ENCODE measurements at regions not wholly inside any gene's neighbourhood (a gene's known extent, or its start where the extent isn't known, plus 50 kb on each side); places are given as distances from the start of the nearest gene placed in this dataset.

GRCh38 chr6:9978480-9978879 is 436.4 kb downstream of the TFAP2A start:
- CTCF ChIA-PET: no interaction called here
- POLR2A ChIA-PET: no interaction called here
- in situ Hi-C loops (cut with HindIII; ENCODE audit: low pct_unique_long_range_greater_than_20kb, low sequenced_read_pairs): no loop called here
- no peaks in the 10 kb centered on the region for H3K9me3 ChIP-seq (ENCODE audit: control insufficient read depth, insufficient read depth, low read depth, low read length)
- no peak overlapping the region; the same call in 1 of the 2 replicates for H3K27ac ChIP-seq (ENCODE audit: low read length)
- intact Hi-C loops (cut with micrococcal nuclease; ENCODE audit: unreplicated experiment): no loop called here
- H3K27me3 ChIP-seq (ENCODE audit: control insufficient read depth, insufficient read depth, low read length): no peaks in the 10 kb centered on the region
- TF ChIP-seq, protein P1, sequence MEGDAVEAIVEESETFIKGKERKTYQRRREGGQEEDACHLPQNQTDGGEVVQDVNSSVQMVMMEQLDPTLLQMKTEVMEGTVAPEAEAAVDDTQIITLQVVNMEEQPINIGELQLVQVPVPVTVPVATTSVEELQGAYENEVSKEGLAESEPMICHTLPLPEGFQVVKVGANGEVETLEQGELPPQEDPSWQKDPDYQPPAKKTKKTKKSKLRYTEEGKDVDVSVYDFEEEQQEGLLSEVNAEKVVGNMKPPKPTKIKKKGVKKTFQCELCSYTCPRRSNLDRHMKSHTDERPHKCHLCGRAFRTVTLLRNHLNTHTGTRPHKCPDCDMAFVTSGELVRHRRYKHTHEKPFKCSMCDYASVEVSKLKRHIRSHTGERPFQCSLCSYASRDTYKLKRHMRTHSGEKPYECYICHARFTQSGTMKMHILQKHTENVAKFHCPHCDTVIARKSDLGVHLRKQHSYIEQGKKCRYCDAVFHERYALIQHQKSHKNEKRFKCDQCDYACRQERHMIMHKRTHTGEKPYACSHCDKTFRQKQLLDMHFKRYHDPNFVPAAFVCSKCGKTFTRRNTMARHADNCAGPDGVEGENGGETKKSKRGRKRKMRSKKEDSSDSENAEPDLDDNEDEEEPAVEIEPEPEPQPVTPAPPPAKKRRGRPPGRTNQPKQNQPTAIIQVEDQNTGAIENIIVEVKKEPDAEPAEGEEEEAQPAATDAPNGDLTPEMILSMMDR (IDR thresholded peaks at IDR 0.05): no peak
- no peak for TF ChIP-seq TCF7L2 (IDR thresholded peaks at IDR 0.05; ENCODE audit: low read depth, low read length)
- TF ChIP-seq REST (IDR thresholded peaks at IDR 0.05; ENCODE audit: insufficient read depth in 1 of 2, low read depth in 2 of 2, low read length in 1 of 2): no peak
- no peak for TF ChIP-seq SIN3A (IDR thresholded peaks at IDR 0.05; ENCODE audit: borderline replicate concordance, insufficient read depth, low read depth, low read length)
- no peak for TF ChIP-seq POLR2AphosphoS5 (IDR thresholded peaks at IDR 0.05; ENCODE audit: low read depth, low read length)
- ATAC-seq (no peak), DNase-seq (ENCODE audit: low read depth, low spot score) (no peak)
- no TSS peak for BruUV-seq (replicated peaks)
- no peak overlapping the region for H3K4me3 ChIP-seq (ENCODE audit: low read depth in 2 of 2, low read length in 2 of 2)
- no peaks in the 10 kb centered on the region for H3K36me3 ChIP-seq (ENCODE audit: control insufficient read depth, insufficient read depth, low read length)
- H3K4me1 ChIP-seq (ENCODE audit: control insufficient read depth, insufficient read depth, low read length): no peaks in the 10 kb centered on the region

DNA sequence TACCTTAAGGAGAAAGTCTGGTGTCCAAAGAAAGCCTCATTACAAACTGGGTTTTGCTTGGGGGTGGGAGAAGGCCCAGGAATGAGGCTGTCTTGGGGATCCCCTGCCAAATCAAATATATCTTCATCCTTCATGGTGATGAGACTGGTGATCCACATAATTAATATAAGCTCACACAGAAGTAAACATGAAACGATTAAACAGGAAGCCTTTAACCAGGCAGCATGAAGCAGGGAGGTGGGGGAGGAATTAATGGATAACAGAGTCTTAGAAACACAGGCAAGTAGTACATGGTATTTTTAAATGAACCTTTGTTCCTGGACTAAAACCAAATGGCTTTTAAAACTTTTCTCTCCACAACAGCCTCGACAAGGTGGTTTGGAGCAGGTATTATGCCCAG is 437.5 kb downstream of the TFAP2A start:
- TF ChIP-seq, protein P1 (IDR thresholded peaks at IDR 0.05): no peak
- TF ChIP-seq REST (IDR thresholded peaks at IDR 0.05; ENCODE audit: insufficient read depth in 1 of 2, low read depth in 2 of 2, low read length in 1 of 2): no peak
- no peak for TF ChIP-seq TCF7L2 (IDR thresholded peaks at IDR 0.05; ENCODE audit: low read depth, low read length)
- TF ChIP-seq SIN3A (IDR thresholded peaks at IDR 0.05; ENCODE audit: borderline replicate concordance, insufficient read depth, low read depth, low read length): no peak
- no peak for TF ChIP-seq POLR2AphosphoS5 (IDR thresholded peaks at IDR 0.05; ENCODE audit: low read depth, low read length)
- ChIA-PET POLR2A (no interaction called here), CTCF (no interaction called here)
- no peak for ATAC-seq
- no TSS peak for BruUV-seq (replicated peaks)
- no peaks in the 10 kb centered on the region for H3K4me1 ChIP-seq (ENCODE audit: control insufficient read depth, insufficient read depth, low read length)
- H3K9me3 ChIP-seq (ENCODE audit: control insufficient read depth, insufficient read depth, low read depth, low read length): no peaks in the 10 kb centered on the region
- DNase-seq (ENCODE audit: low read depth, low spot score): no peak
- in situ Hi-C loops (cut with HindIII; ENCODE audit: low pct_unique_long_range_greater_than_20kb, low sequenced_read_pairs): no loop called here
- no peaks in the 10 kb centered on the region for H3K36me3 ChIP-seq (ENCODE audit: control insufficient read depth, insufficient read depth, low read length)
- intact Hi-C loops (cut with micrococcal nuclease; ENCODE audit: unreplicated experiment): no loop called here
- H3K27me3 ChIP-seq (ENCODE audit: control insufficient read depth, insufficient read depth, low read length): no peaks in the 10 kb centered on the region
- H3K4me3 ChIP-seq (ENCODE audit: low read depth in 2 of 2, low read length in 2 of 2): no peak overlapping the region
- H3K27ac ChIP-seq (ENCODE audit: low read length): 0 out of 2 replicates have a peak overlapping the region, but pooled peaks have one; percentile 17

All from Panc1 (cell line).